ENCODE measurements at regions not wholly inside any gene's neighbourhood (a gene's known extent, or its start where the extent isn't known, plus 50 kb on each side); places are given as distances from the start of the nearest gene placed in this dataset.

GRCh38 chr2:133774654-133775015, 206.4 kb upstream of the NCKAP5 start:
- Histone ChIP-seq H3K27me3 (ENCODE audit: control insufficient read depth in 3 of 3, insufficient read depth in 3 of 3, low read depth in 1 of 3, low read length in 3 of 3) (no peaks in the 10 kb centered on the region), H4K91ac (ENCODE audit: low read depth, low read length, poor library complexity) (no peak overlapping the region), H3K4me2 (ENCODE audit: insufficient read depth, low read length, poor library complexity, severe bottlenecking) (no peak overlapping the region), H3K4me3 (ENCODE audit: low read length in 2 of 2) (no peak overlapping the region), H3K9me3 (replicated peaks in 1 of 2; ENCODE audit: control insufficient read depth in 2 of 2, insufficient read depth in 1 of 2, low read depth in 1 of 2, low read length in 2 of 2) (no peaks in the 10 kb centered on the region), H2BK5ac (ENCODE audit: low read length) (no peak overlapping the region), H3K9ac (ENCODE audit: low read depth, low read length, poor library complexity) (no peak overlapping the region), H3K4ac (ENCODE audit: low read length) (no peak overlapping the region), H3K18ac (ENCODE audit: low read length) (no peak overlapping the region), H3K23ac (ENCODE audit: low read depth, low read length, poor library complexity) (no peak overlapping the region), H4K8ac (ENCODE audit: low read depth, low read length) (no peak overlapping the region), H3K79me1 (ENCODE audit: low read depth, low read length) (no peaks in the 10 kb centered on the region), H3K14ac (ENCODE audit: low read length) (no peak overlapping the region), H3K36me3 (replicated peaks in 1 of 2; ENCODE audit: control insufficient read depth in 2 of 2, insufficient read depth in 2 of 2, low read length in 2 of 2) (no peaks in the 10 kb centered on the region), H2AK5ac (ENCODE audit: low read depth, low read length) (no peak overlapping the region), H3K4me1 (ENCODE audit: control insufficient read depth in 2 of 2, insufficient read depth in 1 of 2, low read depth in 1 of 2, low read length in 2 of 2) (peaks cover 1 to 4% of the 10 kb centered on the region in 2 donors), H3K27ac (replicated peaks; ENCODE audit: low read length) (no peak overlapping the region), H2BK120ac (ENCODE audit: low read depth, low read length) (no peak overlapping the region), H2BK15ac (ENCODE audit: low read length) (no peak overlapping the region), H2BK12ac (ENCODE audit: low read length) (no peak overlapping the region), H2AFZ (ENCODE audit: low read length) (peak overlapping the region; percentile 9)
- no peak for DNase-seq (ENCODE audit: low spot score)
- WGBS, 2 donors (ENCODE audit: extremely low coverage in 2 of 2, insufficient read length in 2 of 2, insufficient replicate concordance in 1 of 2): no CpG with 5 or more reads among the region's 5 CpGs

DNA sequence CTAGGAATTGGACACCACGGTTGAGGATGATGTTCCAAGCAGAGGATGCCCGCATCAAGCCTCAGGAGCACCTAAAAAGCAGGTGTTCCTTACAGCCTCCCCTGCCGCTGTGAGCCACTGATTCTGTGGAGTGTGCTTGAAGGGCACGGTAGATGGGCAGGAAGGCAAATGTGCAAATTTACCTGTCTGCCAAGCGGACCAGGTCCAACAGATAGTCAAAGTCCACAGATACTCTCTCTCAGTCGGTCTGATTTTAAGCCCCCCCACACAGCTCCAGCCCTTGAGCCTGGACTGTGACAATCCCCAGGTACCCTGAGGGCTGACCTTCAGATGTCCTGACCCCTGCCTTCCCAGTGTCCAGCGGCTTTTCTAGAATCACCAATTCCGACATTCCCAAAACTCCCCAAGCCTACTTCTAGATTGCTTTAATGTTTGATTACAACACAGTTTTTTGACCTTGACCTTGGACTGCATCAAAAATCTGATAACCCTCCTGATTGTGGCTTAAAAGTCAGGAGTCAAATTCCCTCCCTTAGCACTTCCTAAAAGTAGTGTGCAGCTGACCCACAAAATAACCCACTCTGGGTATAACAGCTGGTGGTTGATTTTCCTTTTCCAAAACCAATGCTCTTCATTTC, 208.8 kb upstream of the NCKAP5 start:
- Histone ChIP-seq H2BK120ac (ENCODE audit: low read depth, low read length) (no peak overlapping the region), H3K4me2 (ENCODE audit: insufficient read depth, low read length, poor library complexity, severe bottlenecking) (no peak overlapping the region), H2AK5ac (ENCODE audit: low read depth, low read length) (no peak overlapping the region), H2BK15ac (ENCODE audit: low read length) (no peak overlapping the region), H3K79me1 (ENCODE audit: low read depth, low read length) (no peaks in the 10 kb centered on the region), H3K27ac (replicated peaks; ENCODE audit: low read length) (no peak overlapping the region), H3K23ac (ENCODE audit: low read depth, low read length, poor library complexity) (no peak overlapping the region), H4K91ac (ENCODE audit: low read depth, low read length, poor library complexity) (no peak overlapping the region), H2BK5ac (ENCODE audit: low read length) (no peak overlapping the region), H3K14ac (ENCODE audit: low read length) (no peak overlapping the region), H3K27me3 (ENCODE audit: control insufficient read depth in 3 of 3, insufficient read depth in 3 of 3, low read depth in 1 of 3, low read length in 3 of 3) (no peaks in the 10 kb centered on the region), H3K9ac (ENCODE audit: low read depth, low read length, poor library complexity) (no peak overlapping the region), H3K9me3 (replicated peaks in 1 of 2; ENCODE audit: control insufficient read depth in 2 of 2, insufficient read depth in 1 of 2, low read depth in 1 of 2, low read length in 2 of 2) (peaks cover 0 to 2% of the 10 kb centered on the region in 2 donors), H3K18ac (ENCODE audit: low read length) (peak overlapping the region; percentile 31), H2AFZ (ENCODE audit: low read length) (no peak overlapping the region), H4K8ac (ENCODE audit: low read depth, low read length) (no peak overlapping the region), H3K4ac (ENCODE audit: low read length) (no peak overlapping the region), H3K4me1 (ENCODE audit: control insufficient read depth in 2 of 2, insufficient read depth in 1 of 2, low read depth in 1 of 2, low read length in 2 of 2) (peaks cover 4 to 5% of the 10 kb centered on the region in 2 donors), H3K4me3 (ENCODE audit: low read length in 2 of 2) (no peak overlapping the region), H2BK12ac (ENCODE audit: low read length) (no peak overlapping the region), H3K36me3 (replicated peaks in 1 of 2; ENCODE audit: control insufficient read depth in 2 of 2, insufficient read depth in 2 of 2, low read length in 2 of 2) (no peaks in the 10 kb centered on the region)
- DNase-seq (ENCODE audit: low spot score): no peak
- WGBS, 2 donors (ENCODE audit: extremely low coverage in 2 of 2, insufficient read length in 2 of 2, insufficient replicate concordance in 1 of 2): no CpG with 5 or more reads among the region's 8 CpGs

GRCh38 chr2:133777574-133777960, 209.3 kb upstream of the NCKAP5 start:
- Histone ChIP-seq H2AK5ac (ENCODE audit: low read depth, low read length) (no peak overlapping the region), H2BK120ac (ENCODE audit: low read depth, low read length) (no peak overlapping the region), H3K4me3 (ENCODE audit: low read length in 2 of 2) (no peak overlapping the region), H3K4me1 (ENCODE audit: control insufficient read depth in 2 of 2, insufficient read depth in 1 of 2, low read depth in 1 of 2, low read length in 2 of 2) (peaks cover 4 to 5% of the 10 kb centered on the region in 2 donors), H3K18ac (ENCODE audit: low read length) (no peak overlapping the region), H3K27ac (replicated peaks; ENCODE audit: low read length) (no peak overlapping the region), H3K27me3 (ENCODE audit: control insufficient read depth in 3 of 3, insufficient read depth in 3 of 3, low read depth in 1 of 3, low read length in 3 of 3) (no peaks in the 10 kb centered on the region), H2BK15ac (ENCODE audit: low read length) (no peak overlapping the region), H2AFZ (ENCODE audit: low read length) (no peak overlapping the region), H3K9ac (ENCODE audit: low read depth, low read length, poor library complexity) (no peak overlapping the region), H3K9me3 (replicated peaks in 1 of 2; ENCODE audit: control insufficient read depth in 2 of 2, insufficient read depth in 1 of 2, low read depth in 1 of 2, low read length in 2 of 2) (peaks cover under 1 to 2% of the 10 kb centered on the region in 2 donors), H3K14ac (ENCODE audit: low read length) (no peak overlapping the region), H2BK5ac (ENCODE audit: low read length) (no peak overlapping the region), H3K36me3 (replicated peaks in 1 of 2; ENCODE audit: control insufficient read depth in 2 of 2, insufficient read depth in 2 of 2, low read length in 2 of 2) (no peaks in the 10 kb centered on the region), H2BK12ac (ENCODE audit: low read length) (no peak overlapping the region), H3K23ac (ENCODE audit: low read depth, low read length, poor library complexity) (no peak overlapping the region), H3K4me2 (ENCODE audit: insufficient read depth, low read length, poor library complexity, severe bottlenecking) (no peak overlapping the region), H4K8ac (ENCODE audit: low read depth, low read length) (no peak overlapping the region), H3K79me1 (ENCODE audit: low read depth, low read length) (no peaks in the 10 kb centered on the region), H4K91ac (ENCODE audit: low read depth, low read length, poor library complexity) (no peak overlapping the region), H3K4ac (ENCODE audit: low read length) (no peak overlapping the region)
- no peak for DNase-seq (ENCODE audit: low spot score)
- 100% methylated on average over 2 of the region's 7 CpGs; no CpG with 5 or more reads in 1 of the 2 donors for WGBS, 2 donors (ENCODE audit: extremely low coverage in 2 of 2, insufficient read length in 2 of 2, insufficient replicate concordance in 1 of 2)

DNA sequence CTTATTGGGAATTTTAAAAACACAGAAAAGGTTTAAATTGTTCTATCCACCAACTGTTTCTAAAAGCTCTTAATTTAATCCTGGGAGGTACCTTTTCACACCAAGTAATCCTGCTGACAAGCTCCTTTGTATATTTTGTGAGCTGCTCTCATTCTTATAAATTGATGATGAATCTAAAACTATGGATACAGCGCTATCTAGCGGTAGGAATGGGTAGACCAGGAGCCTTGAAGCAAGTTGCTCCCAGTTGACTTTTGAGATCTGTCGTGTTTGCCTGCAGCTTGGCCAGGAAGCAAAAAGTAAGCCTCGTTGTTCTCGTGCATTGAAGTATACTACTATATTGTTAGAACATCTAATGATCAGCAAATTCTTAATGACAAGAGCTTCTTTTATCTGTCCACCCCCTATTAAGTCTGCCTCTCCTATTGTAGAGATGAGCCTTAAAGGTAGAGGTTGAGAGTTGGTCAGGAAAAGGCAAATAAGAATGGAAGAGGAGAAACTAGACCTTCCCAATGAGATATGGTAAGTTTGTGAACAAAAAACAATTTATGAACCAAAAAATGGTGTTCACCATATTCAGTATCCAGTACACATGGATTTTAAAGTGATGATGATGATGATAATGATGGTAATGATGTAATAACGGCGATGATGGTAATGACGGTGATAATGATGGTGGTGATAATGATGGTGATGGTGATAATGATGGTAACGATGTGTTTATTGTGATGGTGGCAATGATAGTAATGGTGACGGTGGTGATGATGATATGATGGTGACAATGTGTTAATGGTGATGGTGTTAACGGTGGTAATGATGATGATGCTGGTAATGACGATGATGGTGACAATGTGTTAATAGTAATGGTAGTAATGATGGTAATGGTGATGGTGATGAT, 212.1 kb upstream of the NCKAP5 start:
- Histone ChIP-seq H3K18ac (ENCODE audit: low read length) (no peak overlapping the region), H2BK5ac (ENCODE audit: low read length) (no peak overlapping the region), H3K9ac (ENCODE audit: low read depth, low read length, poor library complexity) (no peak overlapping the region), H3K23ac (ENCODE audit: low read depth, low read length, poor library complexity) (no peak overlapping the region), H3K79me1 (ENCODE audit: low read depth, low read length) (no peaks in the 10 kb centered on the region), H4K8ac (ENCODE audit: low read depth, low read length) (no peak overlapping the region), H2BK12ac (ENCODE audit: low read length) (no peak overlapping the region), H3K4ac (ENCODE audit: low read length) (no peak overlapping the region), H4K91ac (ENCODE audit: low read depth, low read length, poor library complexity) (no peak overlapping the region), H2AFZ (ENCODE audit: low read length) (peak overlapping the region; percentile 53), H3K27me3 (ENCODE audit: control insufficient read depth in 3 of 3, insufficient read depth in 3 of 3, low read depth in 1 of 3, low read length in 3 of 3) (no peaks in the 10 kb centered on the region), H3K36me3 (replicated peaks in 1 of 2; ENCODE audit: control insufficient read depth in 2 of 2, insufficient read depth in 2 of 2, low read length in 2 of 2) (no peaks in the 10 kb centered on the region), H2BK120ac (ENCODE audit: low read depth, low read length) (no peak overlapping the region), H2AK5ac (ENCODE audit: low read depth, low read length) (no peak overlapping the region), H3K27ac (replicated peaks; ENCODE audit: low read length) (no peak overlapping the region), H3K4me3 (ENCODE audit: low read length in 2 of 2) (no peak overlapping the region), H2BK15ac (ENCODE audit: low read length) (no peak overlapping the region), H3K4me1 (ENCODE audit: control insufficient read depth in 2 of 2, insufficient read depth in 1 of 2, low read depth in 1 of 2, low read length in 2 of 2) (peaks cover 0 to 5% of the 10 kb centered on the region in 2 donors), H3K9me3 (replicated peaks in 1 of 2; ENCODE audit: control insufficient read depth in 2 of 2, insufficient read depth in 1 of 2, low read depth in 1 of 2, low read length in 2 of 2) (peaks cover 2 to 11% of the 10 kb centered on the region in 2 donors), H3K4me2 (ENCODE audit: insufficient read depth, low read length, poor library complexity, severe bottlenecking) (no peak overlapping the region), H3K14ac (ENCODE audit: low read length) (no peak overlapping the region)
- 100% methylated on average over 4 to 5 of the region's 12 CpGs for WGBS, 2 donors (ENCODE audit: extremely low coverage in 2 of 2, insufficient read length in 2 of 2, insufficient replicate concordance in 1 of 2)
- peak; percentile 85 for DNase-seq (ENCODE audit: low spot score)

Measured in neuronal stem cell (in vitro differentiated cells).